SK-N-SH (cell line): ENCODE measurements at regions not wholly inside any gene's neighbourhood (a gene's known extent, or its start where the extent isn't known, plus 50 kb on each side); places are given as distances from the start of the nearest gene placed in this dataset.

Experiments
- CTCF ChIP-seq: fragments of 200-600 bp; sonication (generic); IDR thresholded peaks from 2 replicates; pipeline ENCODE4 v1.6.1; 2017; ENCODE audit warnings: antibody characterized with exemption, mild to moderate bottlenecking, moderate library complexity
- EP300 ChIP-seq, 2 experiments: IDR thresholded peaks; 2 replicates each; pipeline versions ENCODE4 v1.4.0 to v1.6.1; 2012; ENCODE audit warnings: borderline replicate concordance in 1 of 2, low read depth in 1 of 2, low read length in 1 of 2
- EZH2phosphoT487 ChIP-seq: fragments of 200-600 bp; sonication (generic); IDR thresholded peaks from 2 replicates; pipeline ENCODE4 v1.6.1; 2017; ENCODE audit warnings: low read depth, mixed run types, mild to moderate bottlenecking, antibody characterized with exemption, moderate library complexity, borderline replicate concordance
- FOXM1 ChIP-seq: IDR thresholded peaks from 2 replicates; pipeline ENCODE4 v1.4.0; 2012; ENCODE audit warnings: low read depth, mild to moderate bottlenecking
- JUND ChIP-seq: IDR thresholded peaks from 2 replicates; pipeline ENCODE4 v1.4.0; 2012
- MEF2A ChIP-seq: IDR thresholded peaks from 2 replicates; pipeline ENCODE4 v1.4.0; 2012; ENCODE audit warnings: low read depth, borderline replicate concordance
- TCF12 ChIP-seq: IDR thresholded peaks from 2 replicates; pipeline ENCODE4 v1.4.0; 2012
- TEAD4 ChIP-seq: IDR thresholded peaks from 2 replicates; pipeline ENCODE4 v1.4.0; 2012; ENCODE audit warnings: mild to moderate bottlenecking, borderline replicate concordance; ENCODE audit not compliant: insufficient read depth

- TF ChIP-seq EP300 (IDR thresholded peaks at IDR 0.05; ENCODE audit: borderline replicate concordance in 1 of 2, low read depth in 1 of 2, low read length in 1 of 2) (no peak), CTCF (no peak), JUND (no peak), TEAD4 (no peak), EZH2phosphoT487 (no peak), FOXM1 (no peak), TCF12 (no peak), MEF2A (no peak)
Measured at GRCh38 chr6:2416128-2416712, 170.8 kb upstream of the GMDS start.
